Upper lobe of left lung (tissue), 4 donors: ENCODE measurements at regions not wholly inside any gene's neighbourhood (a gene's known extent, or its start where the extent isn't known, plus 50 kb on each side); places are given as distances from the start of the nearest gene placed in this dataset.

Source experiments
- CTCF ChIP-seq, 6 experiments: fragments of 450-650 bp in 4 of 6; fragments of 200-600 bp in 2 of 6; sonication (generic) in 2 of 6; IDR thresholded peaks; one replicate each; pipeline ENCODE4 v1.5.1; 2016 to 2019; ENCODE audit warnings: antibody characterized with exemption in 6 of 6
- EP300 ChIP-seq, 4 donors: sonication (generic); formaldehyde crosslinking; IDR thresholded peaks; one replicate each; pipeline ENCODE4 v1.5.1; 2017; ENCODE audit warnings: antibody characterized with exemption in 4 of 4, control low read depth in 2 of 4
- POLR2A ChIP-seq, 4 donors: fragments of 450-650 bp; IDR thresholded peaks; one replicate each; pipeline ENCODE4 v1.5.1; 2016 to 2017; ENCODE audit warnings: antibody characterized with exemption in 4 of 4, mild to moderate bottlenecking in 2 of 4
- POLR2AphosphoS5 ChIP-seq, 2 donors: sonication (generic); formaldehyde crosslinking; IDR thresholded peaks; one replicate each; pipeline ENCODE4 v1.5.1; 2017; ENCODE audit warnings: antibody characterized with exemption in 2 of 2

- TF ChIP-seq CTCF (IDR thresholded peaks at IDR 0.05): no peak
- no peak for TF ChIP-seq POLR2A (IDR thresholded peaks at IDR 0.05)
- TF ChIP-seq POLR2AphosphoS5 (IDR thresholded peaks at IDR 0.05): no peak
- no peak for TF ChIP-seq EP300 (IDR thresholded peaks at IDR 0.05)
Measured at GRCh38 chr1:55480029-55480795, 265.0 kb upstream of the USP24 start.
